ENCODE measurements at regions not wholly inside any gene's neighbourhood (a gene's known extent, or its start where the extent isn't known, plus 50 kb on each side); places are given as distances from the start of the nearest gene placed in this dataset.

DNA sequence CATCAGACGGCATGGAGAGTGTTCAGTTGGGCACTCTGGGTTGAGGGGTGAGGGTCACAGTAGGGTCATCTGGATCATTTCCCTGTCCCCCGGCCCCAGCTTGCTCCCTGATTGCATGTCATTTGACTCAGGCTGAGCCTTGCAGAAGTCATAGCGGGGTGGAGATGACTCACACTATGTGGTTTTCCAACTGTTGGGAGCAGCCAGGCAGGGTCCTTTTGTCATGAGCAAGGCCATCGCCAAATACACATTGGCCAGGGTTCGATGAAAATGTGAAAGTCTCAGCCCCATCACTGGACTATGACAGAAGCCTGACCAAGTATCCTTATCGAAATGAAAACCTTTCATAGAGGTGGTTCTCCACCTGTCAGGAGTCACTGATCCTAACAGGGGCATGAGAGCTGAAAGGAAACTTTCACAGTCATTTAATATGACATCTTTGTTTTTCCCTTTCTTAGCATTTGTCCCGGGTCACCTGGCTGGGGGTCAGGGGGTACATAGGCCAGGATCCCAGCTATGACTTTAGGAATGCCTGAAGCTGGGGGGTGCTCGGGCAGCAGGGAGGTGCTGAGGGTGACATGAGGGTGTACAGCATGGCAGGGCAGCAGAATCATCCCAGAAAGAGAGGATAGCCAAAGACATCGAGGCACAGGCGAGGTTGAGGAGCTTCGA, 70.2 kb upstream of the CD93 start (continued):
- TF ChIP-seq, protein P1, sequence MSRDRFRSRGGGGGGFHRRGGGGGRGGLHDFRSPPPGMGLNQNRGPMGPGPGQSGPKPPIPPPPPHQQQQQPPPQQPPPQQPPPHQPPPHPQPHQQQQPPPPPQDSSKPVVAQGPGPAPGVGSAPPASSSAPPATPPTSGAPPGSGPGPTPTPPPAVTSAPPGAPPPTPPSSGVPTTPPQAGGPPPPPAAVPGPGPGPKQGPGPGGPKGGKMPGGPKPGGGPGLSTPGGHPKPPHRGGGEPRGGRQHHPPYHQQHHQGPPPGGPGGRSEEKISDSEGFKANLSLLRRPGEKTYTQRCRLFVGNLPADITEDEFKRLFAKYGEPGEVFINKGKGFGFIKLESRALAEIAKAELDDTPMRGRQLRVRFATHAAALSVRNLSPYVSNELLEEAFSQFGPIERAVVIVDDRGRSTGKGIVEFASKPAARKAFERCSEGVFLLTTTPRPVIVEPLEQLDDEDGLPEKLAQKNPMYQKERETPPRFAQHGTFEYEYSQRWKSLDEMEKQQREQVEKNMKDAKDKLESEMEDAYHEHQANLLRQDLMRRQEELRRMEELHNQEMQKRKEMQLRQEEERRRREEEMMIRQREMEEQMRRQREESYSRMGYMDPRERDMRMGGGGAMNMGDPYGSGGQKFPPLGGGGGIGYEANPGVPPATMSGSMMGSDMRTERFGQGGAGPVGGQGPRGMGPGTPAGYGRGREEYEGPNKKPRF (IDR thresholded peaks at IDR 0.05; ENCODE audit: low read depth, low read length) = no peak
- peak; percentile 91 for TF ChIP-seq DDX20 (tag; IDR thresholded peaks at IDR 0.05; ENCODE audit: low read depth)
- no peak for TF ChIP-seq SRSF7 (optimal IDR thresholded peaks at IDR 0.05; ENCODE audit: low read depth, low read length)
- no peak for TF ChIP-seq NFATC3 (IDR thresholded peaks at IDR 0.05)
- TF ChIP-seq, protein P2, sequence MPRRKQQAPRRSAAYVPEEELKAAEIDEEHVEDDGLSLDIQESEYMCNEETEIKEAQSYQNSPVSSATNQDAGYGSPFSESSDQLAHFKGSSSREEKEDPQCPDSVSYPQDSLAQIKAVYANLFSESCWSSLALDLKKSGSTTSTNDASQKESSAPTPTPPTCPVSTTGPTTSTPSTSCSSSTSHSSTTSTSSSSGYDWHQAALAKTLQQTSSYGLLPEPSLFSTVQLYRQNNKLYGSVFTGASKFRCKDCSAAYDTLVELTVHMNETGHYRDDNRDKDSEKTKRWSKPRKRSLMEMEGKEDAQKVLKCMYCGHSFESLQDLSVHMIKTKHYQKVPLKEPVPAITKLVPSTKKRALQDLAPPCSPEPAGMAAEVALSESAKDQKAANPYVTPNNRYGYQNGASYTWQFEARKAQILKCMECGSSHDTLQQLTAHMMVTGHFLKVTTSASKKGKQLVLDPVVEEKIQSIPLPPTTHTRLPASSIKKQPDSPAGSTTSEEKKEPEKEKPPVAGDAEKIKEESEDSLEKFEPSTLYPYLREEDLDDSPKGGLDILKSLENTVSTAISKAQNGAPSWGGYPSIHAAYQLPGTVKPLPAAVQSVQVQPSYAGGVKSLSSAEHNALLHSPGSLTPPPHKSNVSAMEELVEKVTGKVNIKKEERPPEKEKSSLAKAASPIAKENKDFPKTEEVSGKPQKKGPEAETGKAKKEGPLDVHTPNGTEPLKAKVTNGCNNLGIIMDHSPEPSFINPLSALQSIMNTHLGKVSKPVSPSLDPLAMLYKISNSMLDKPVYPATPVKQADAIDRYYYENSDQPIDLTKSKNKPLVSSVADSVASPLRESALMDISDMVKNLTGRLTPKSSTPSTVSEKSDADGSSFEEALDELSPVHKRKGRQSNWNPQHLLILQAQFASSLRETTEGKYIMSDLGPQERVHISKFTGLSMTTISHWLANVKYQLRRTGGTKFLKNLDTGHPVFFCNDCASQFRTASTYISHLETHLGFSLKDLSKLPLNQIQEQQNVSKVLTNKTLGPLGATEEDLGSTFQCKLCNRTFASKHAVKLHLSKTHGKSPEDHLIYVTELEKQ (CRISPR knock-in tag; IDR thresholded peaks at IDR 0.05) = peak; percentile 90
- no peak for TF ChIP-seq NR2F6 (CRISPR knock-in tag; IDR thresholded peaks at IDR 0.05)
- TF ChIP-seq, protein P3, sequence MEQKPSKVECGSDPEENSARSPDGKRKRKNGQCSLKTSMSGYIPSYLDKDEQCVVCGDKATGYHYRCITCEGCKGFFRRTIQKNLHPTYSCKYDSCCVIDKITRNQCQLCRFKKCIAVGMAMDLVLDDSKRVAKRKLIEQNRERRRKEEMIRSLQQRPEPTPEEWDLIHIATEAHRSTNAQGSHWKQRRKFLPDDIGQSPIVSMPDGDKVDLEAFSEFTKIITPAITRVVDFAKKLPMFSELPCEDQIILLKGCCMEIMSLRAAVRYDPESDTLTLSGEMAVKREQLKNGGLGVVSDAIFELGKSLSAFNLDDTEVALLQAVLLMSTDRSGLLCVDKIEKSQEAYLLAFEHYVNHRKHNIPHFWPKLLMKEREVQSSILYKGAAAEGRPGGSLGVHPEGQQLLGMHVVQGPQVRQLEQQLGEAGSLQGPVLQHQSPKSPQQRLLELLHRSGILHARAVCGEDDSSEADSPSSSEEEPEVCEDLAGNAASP (IDR thresholded peaks at IDR 0.05) = no peak
- no peak for TF ChIP-seq FOXK2 (conservative IDR thresholded peaks at IDR 0.05 in 1 of 2, IDR thresholded peaks at IDR 0.05 in 1 of 2; ENCODE audit: low read depth in 2 of 2)
- peak; percentile 77 for TF ChIP-seq ATF7 (IDR thresholded peaks at IDR 0.05)
- TF ChIP-seq, protein P4, sequence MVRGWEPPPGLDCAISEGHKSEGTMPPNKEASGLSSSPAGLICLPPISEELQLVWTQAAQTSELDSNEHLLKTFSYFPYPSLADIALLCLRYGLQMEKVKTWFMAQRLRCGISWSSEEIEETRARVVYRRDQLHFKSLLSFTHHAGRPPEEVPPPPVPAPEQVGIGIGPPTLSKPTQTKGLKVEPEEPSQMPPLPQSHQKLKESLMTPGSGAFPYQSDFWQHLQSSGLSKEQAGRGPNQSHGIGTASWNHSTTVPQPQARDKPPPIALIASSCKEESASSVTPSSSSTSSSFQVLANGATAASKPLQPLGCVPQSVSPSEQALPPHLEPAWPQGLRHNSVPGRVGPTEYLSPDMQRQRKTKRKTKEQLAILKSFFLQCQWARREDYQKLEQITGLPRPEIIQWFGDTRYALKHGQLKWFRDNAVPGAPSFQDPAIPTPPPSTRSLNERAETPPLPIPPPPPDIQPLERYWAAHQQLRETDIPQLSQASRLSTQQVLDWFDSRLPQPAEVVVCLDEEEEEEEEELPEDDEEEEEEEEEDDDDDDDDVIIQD (CRISPR knock-in tag; IDR thresholded peaks at IDR 0.05) = 0 out of 2 replicates have a peak, but pooled peaks have one; percentile 64
- TF ChIP-seq, protein P5, sequence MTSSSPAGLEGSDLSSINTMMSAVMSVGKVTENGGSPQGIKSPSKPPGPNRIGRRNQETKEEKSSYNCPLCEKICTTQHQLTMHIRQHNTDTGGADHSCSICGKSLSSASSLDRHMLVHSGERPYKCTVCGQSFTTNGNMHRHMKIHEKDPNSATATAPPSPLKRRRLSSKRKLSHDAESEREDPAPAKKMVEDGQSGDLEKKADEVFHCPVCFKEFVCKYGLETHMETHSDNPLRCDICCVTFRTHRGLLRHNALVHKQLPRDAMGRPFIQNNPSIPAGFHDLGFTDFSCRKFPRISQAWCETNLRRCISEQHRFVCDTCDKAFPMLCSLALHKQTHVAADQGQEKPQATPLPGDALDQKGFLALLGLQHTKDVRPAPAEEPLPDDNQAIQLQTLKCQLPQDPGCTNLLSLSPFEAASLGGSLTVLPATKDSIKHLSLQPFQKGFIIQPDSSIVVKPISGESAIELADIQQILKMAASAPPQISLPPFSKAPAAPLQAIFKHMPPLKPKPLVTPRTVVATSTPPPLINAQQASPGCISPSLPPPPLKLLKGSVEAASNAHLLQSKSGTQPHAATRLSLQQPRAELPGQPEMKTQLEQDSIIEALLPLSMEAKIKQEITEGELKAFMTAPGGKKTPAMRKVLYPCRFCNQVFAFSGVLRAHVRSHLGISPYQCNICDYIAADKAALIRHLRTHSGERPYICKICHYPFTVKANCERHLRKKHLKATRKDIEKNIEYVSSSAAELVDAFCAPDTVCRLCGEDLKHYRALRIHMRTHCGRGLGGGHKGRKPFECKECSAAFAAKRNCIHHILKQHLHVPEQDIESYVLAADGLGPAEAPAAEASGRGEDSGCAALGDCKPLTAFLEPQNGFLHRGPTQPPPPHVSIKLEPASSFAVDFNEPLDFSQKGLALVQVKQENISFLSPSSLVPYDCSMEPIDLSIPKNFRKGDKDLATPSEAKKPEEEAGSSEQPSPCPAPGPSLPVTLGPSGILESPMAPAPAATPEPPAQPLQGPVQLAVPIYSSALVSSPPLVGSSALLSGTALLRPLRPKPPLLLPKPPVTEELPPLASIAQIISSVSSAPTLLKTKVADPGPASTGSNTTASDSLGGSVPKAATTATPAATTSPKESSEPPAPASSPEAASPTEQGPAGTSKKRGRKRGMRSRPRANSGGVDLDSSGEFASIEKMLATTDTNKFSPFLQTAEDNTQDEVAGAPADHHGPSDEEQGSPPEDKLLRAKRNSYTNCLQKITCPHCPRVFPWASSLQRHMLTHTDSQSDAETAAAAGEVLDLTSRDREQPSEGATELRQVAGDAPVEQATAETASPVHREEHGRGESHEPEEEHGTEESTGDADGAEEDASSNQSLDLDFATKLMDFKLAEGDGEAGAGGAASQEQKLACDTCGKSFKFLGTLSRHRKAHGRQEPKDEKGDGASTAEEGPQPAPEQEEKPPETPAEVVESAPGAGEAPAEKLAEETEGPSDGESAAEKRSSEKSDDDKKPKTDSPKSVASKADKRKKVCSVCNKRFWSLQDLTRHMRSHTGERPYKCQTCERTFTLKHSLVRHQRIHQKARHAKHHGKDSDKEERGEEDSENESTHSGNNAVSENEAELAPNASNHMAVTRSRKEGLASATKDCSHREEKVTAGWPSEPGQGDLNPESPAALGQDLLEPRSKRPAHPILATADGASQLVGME (CRISPR knock-in tag; IDR thresholded peaks at IDR 0.05) = no peak
- TF ChIP-seq SMARCC2 (IDR thresholded peaks at IDR 0.05; ENCODE audit: low read depth) = peak; percentile 29; the same call in 1 of the 2 replicates
- no peak for TF ChIP-seq SNIP1 (IDR thresholded peaks at IDR 0.05; ENCODE audit: low read depth)
